Activated naive CD4-positive, alpha-beta T cell treated with anti-CD3 and anti-CD28 coated beads, Interleukin-2, amount 50 U/mL, for 72 hours (primary cell): ENCODE measurements at regions not wholly inside any gene's neighbourhood (a gene's known extent, or its start where the extent isn't known, plus 50 kb on each side); places are given as distances from the start of the nearest gene placed in this dataset.
A peak's percentile ranks its signal among the peaks of the same experiment; 100 is the strongest.

Source experiments
- ATAC-seq, 2 donors: fragments of 150-1000 bp; cut with Tn5 transposase; 2 replicates each; pipeline ENCODE4 v1.10.0; 2021; ENCODE audit warnings: mild to moderate bottlenecking in 2 of 2, moderate library complexity in 2 of 2
- DNase-seq, 2 donors: peaks; one replicate each; pipeline ENCODE4 v3.0.0; 2021 to 2022; ENCODE audit warnings: low spot score in 2 of 2
- H3K27ac Mint-ChIP-seq, 2 donors: one replicate each; pipeline ENCODE4 v1.8.0; 2022; ENCODE audit warnings: mild to moderate bottlenecking in 2 of 2, mixed read lengths in 2 of 2
- H3K36me3 Mint-ChIP-seq, 2 donors: one replicate each; pipeline ENCODE4 v1.8.0; 2022; ENCODE audit warnings: mixed read lengths in 2 of 2
- H3K9me3 Mint-ChIP-seq, 2 donors: one replicate each; pipeline ENCODE4 v1.8.0; 2022; ENCODE audit warnings: mixed read lengths in 2 of 2

DNA sequence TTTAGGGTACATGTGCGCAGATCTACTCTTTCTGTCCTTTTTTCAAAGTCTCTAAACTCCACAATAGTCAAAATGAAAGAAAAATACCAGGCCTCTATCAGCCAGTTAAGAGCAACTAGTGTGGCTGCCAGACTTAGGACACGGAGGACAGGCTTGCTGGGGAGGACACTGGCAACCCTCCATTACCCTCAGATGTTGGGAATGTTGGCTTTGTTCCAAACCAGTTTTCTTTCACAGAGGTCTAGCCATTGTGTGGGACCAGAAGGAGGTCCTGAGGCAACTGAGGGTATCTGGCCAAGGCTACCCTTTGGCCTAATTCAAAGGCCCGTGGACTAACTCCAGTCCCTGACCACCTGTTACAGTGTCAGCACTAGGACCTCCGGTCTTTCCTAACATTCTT lies 51.2 kb upstream of the MED9 start:
- ATAC-seq (no peak), DNase-seq (no peak)
- Mint-ChIP-seq H3K36me3 (no peaks in the 10 kb centered on the region), H3K9me3 (peaks cover 0 to 5% of the 10 kb centered on the region in 2 donors), H3K27ac (no peak overlapping the region)

GRCh38 chr17:17426184-17426583 lies 50.6 kb upstream of the MED9 start:
- ATAC-seq (peak; percentile 37 to 85), DNase-seq (no peak)
- H3K27ac Mint-ChIP-seq: peak overlapping the region in 1 of 2 donors; percentile 41
- H3K9me3 Mint-ChIP-seq: peaks cover 0 to 5% of the 10 kb centered on the region in 2 donors
- H3K36me3 Mint-ChIP-seq: no peaks in the 10 kb centered on the region
